ENCODE measurements at regions not wholly inside any gene's neighbourhood (a gene's known extent, or its start where the extent isn't known, plus 50 kb on each side); places are given as distances from the start of the nearest gene placed in this dataset.

GRCh38 chr4:177681902-177682301 is 239.7 kb upstream of the AGA start:
- Histone ChIP-seq H3K4me3 (no peak overlapping the region), H3K27me3 (no peaks in the 10 kb centered on the region), H3K27ac (replicated peaks in 1 of 4) (no peak overlapping the region), H3K36me3 (no peaks in the 10 kb centered on the region), H3K9me3 (no peaks in the 10 kb centered on the region), H3K4me1 (no peaks in the 10 kb centered on the region)
- TF ChIP-seq, protein P1, sequence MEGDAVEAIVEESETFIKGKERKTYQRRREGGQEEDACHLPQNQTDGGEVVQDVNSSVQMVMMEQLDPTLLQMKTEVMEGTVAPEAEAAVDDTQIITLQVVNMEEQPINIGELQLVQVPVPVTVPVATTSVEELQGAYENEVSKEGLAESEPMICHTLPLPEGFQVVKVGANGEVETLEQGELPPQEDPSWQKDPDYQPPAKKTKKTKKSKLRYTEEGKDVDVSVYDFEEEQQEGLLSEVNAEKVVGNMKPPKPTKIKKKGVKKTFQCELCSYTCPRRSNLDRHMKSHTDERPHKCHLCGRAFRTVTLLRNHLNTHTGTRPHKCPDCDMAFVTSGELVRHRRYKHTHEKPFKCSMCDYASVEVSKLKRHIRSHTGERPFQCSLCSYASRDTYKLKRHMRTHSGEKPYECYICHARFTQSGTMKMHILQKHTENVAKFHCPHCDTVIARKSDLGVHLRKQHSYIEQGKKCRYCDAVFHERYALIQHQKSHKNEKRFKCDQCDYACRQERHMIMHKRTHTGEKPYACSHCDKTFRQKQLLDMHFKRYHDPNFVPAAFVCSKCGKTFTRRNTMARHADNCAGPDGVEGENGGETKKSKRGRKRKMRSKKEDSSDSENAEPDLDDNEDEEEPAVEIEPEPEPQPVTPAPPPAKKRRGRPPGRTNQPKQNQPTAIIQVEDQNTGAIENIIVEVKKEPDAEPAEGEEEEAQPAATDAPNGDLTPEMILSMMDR (IDR thresholded peaks at IDR 0.05) = no peak
- no peak for DNase-seq (ENCODE audit: extremely low spot score)
- WGBS = 56% methylated on average over 1 of the region's 1 CpG
- intact Hi-C loops (cut with DNase I) = no loop called here

- no peak for DNase-seq (ENCODE audit: extremely low spot score)
- Histone ChIP-seq H3K4me1 (no peaks in the 10 kb centered on the region), H3K4me3 (no peak overlapping the region), H3K36me3 (no peaks in the 10 kb centered on the region), H3K27ac (replicated peaks in 1 of 4) (no peak overlapping the region), H3K9me3 (no peaks in the 10 kb centered on the region), H3K27me3 (no peaks in the 10 kb centered on the region)
- TF ChIP-seq EP300 (IDR thresholded peaks at IDR 0.05) = no peak
- TF ChIP-seq POLR2AphosphoS5 (IDR thresholded peaks at IDR 0.05) = no peak
- no peak for TF ChIP-seq POLR2A (IDR thresholded peaks at IDR 0.05; ENCODE audit: low read depth)
- TF ChIP-seq, protein P1 (IDR thresholded peaks at IDR 0.05) = no peak
- intact Hi-C loops (cut with DNase I) = no loop called here
Measured at GRCh38 chr4:177687117-177687516, 244.9 kb upstream of the AGA start.

- no peaks in the 10 kb centered on the region for H3K27me3 ChIP-seq
- intact Hi-C loops (cut with DNase I) = no loop called here
Measured at GRCh38 chr4:177692907-177693306, 250.7 kb upstream of the AGA start.

GRCh38 chr4:177696438-177696966 is 254.3 kb upstream of the AGA start:
- intact Hi-C loops (cut with DNase I) = no loop called here
- Histone ChIP-seq H3K4me3 (no peak overlapping the region), H3K4me1 (no peaks in the 10 kb centered on the region), H3K27me3 (no peaks in the 10 kb centered on the region), H3K9me3 (no peaks in the 10 kb centered on the region), H3K27ac (replicated peaks in 1 of 4) (no peak overlapping the region), H3K36me3 (no peaks in the 10 kb centered on the region)
- TF ChIP-seq POLR2AphosphoS5 (IDR thresholded peaks at IDR 0.05) (no peak), EP300 (IDR thresholded peaks at IDR 0.05) (no peak), POLR2A (IDR thresholded peaks at IDR 0.05; ENCODE audit: low read depth) (no peak)
- TF ChIP-seq, protein P1 (IDR thresholded peaks at IDR 0.05) = no peak
- WGBS = 56% methylated on average over 8 of the region's 8 CpGs
- no peak for DNase-seq (ENCODE audit: extremely low spot score)

More at GRCh38 chr4:177692907-177693306, 250.7 kb upstream of the AGA start:
- H3K4me3 ChIP-seq = no peak overlapping the region
- no peak for TF ChIP-seq EP300 (IDR thresholded peaks at IDR 0.05)
- TF ChIP-seq POLR2AphosphoS5 (IDR thresholded peaks at IDR 0.05) = no peak
- TF ChIP-seq POLR2A (IDR thresholded peaks at IDR 0.05; ENCODE audit: low read depth) = no peak
- TF ChIP-seq, protein P1 (IDR thresholded peaks at IDR 0.05) = no peak
- H3K36me3 ChIP-seq = no peaks in the 10 kb centered on the region
- no peak for DNase-seq (ENCODE audit: extremely low spot score)
- H3K4me1 ChIP-seq = no peaks in the 10 kb centered on the region
- no peaks in the 10 kb centered on the region for H3K9me3 ChIP-seq
- no peak overlapping the region for H3K27ac ChIP-seq (replicated peaks in 1 of 4)
- WGBS = 81% methylated on average over 1 of the region's 1 CpG

Data from esophagus muscularis mucosa (tissue), 4 donors.